ENCODE measurements at regions not wholly inside any gene's neighbourhood (a gene's known extent, or its start where the extent isn't known, plus 50 kb on each side); places are given as distances from the start of the nearest gene placed in this dataset.

DNA sequence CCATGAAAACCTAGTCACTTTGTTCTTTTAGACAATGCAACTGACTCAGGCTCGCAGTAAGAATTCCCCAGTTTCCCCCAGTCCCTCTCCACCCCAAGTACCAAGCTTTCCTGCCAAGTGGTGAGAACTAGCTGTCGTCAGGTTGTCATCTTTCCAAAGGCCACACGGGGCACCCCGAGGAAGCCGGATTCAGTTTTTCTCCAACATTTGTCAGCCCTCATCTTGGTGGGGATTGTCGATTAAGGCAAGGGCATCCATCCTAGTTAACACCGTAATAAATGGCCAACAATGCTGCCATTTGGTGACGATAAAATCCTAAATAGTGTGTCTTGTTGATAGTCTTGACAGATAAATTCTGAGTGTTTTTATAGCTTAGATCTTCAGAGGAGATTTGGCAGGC is 55.9 kb upstream of the PROX1 start:
- no peaks in the 10 kb centered on the region for H3K36me3 ChIP-seq
- H3K27me3 ChIP-seq = no peaks in the 10 kb centered on the region
- H3K9me3 ChIP-seq = peaks cover 0 to under 1% of the 10 kb centered on the region in 2 donors
- TF ChIP-seq, protein P1, sequence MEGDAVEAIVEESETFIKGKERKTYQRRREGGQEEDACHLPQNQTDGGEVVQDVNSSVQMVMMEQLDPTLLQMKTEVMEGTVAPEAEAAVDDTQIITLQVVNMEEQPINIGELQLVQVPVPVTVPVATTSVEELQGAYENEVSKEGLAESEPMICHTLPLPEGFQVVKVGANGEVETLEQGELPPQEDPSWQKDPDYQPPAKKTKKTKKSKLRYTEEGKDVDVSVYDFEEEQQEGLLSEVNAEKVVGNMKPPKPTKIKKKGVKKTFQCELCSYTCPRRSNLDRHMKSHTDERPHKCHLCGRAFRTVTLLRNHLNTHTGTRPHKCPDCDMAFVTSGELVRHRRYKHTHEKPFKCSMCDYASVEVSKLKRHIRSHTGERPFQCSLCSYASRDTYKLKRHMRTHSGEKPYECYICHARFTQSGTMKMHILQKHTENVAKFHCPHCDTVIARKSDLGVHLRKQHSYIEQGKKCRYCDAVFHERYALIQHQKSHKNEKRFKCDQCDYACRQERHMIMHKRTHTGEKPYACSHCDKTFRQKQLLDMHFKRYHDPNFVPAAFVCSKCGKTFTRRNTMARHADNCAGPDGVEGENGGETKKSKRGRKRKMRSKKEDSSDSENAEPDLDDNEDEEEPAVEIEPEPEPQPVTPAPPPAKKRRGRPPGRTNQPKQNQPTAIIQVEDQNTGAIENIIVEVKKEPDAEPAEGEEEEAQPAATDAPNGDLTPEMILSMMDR (IDR thresholded peaks at IDR 0.05) = no peak
- DNase-seq (no peak), ATAC-seq (no peak)
- H3K27ac ChIP-seq = no peak overlapping the region
- H3K4me3 ChIP-seq = no peak overlapping the region
- intact Hi-C loops (cut with DNase I) = no loop called here
- no peaks in the 10 kb centered on the region for H3K4me1 ChIP-seq

DNA sequence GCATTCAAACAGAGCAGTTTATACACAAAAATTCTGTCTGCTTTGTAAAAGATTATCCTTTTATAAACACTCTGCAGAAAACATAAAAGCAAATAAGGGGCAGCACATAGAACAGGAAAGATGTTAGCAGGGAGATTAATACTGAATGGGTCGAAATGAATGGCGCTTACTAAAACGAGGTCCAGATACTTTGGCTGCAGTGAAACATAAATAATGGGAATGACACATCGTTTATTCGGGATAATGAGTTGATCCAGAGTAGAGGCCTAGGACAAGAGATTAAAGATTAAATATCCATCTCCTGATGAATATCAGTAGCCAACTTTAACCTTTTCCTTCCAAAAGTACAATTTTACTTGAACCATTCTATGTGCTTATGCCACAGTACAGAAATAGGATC is 54.4 kb upstream of the PROX1 start:
- no peak overlapping the region for H3K4me3 ChIP-seq
- no peak overlapping the region for H3K27ac ChIP-seq
- TF ChIP-seq, protein P1 (IDR thresholded peaks at IDR 0.05) = no peak
- DNase-seq (no peak), ATAC-seq (no peak)
- no peaks in the 10 kb centered on the region for H3K36me3 ChIP-seq
- H3K4me1 ChIP-seq = no peaks in the 10 kb centered on the region
- peaks cover 0 to 2% of the 10 kb centered on the region in 2 donors for H3K9me3 ChIP-seq
- H3K27me3 ChIP-seq = no peaks in the 10 kb centered on the region
- intact Hi-C loops (cut with DNase I) = no loop called here

DNA sequence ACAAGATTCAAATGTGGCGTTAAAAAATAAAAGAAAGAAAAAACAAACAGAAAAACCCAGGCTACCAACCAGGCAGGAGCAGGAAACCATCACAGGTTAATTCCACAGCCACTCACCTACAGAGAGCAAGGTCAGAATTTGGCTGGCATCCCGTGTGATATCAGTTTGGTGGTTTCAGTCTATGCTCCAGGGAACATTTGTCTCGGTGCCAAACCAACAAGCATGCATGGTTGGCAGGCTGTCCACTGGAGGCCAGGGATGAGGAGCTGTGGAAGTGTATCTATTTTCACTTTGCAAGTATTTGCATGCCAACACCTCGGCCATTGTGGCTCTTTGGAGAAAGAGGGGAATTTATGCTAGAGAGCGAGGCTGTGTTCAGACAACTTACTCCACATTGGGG is 53.1 kb upstream of the PROX1 start:
- Histone ChIP-seq H3K4me3 (no peak overlapping the region), H3K27ac (no peak overlapping the region), H3K9me3 (peaks cover 0 to 2% of the 10 kb centered on the region in 2 donors), H3K27me3 (no peaks in the 10 kb centered on the region), H3K36me3 (no peaks in the 10 kb centered on the region), H3K4me1 (no peaks in the 10 kb centered on the region)
- intact Hi-C loops (cut with DNase I) = no loop called here
- peak in 1 of 4 donors; percentile 52 for DNase-seq
- ATAC-seq = peak; percentile 86
- TF ChIP-seq, protein P1 (IDR thresholded peaks at IDR 0.05) = no peak

DNA sequence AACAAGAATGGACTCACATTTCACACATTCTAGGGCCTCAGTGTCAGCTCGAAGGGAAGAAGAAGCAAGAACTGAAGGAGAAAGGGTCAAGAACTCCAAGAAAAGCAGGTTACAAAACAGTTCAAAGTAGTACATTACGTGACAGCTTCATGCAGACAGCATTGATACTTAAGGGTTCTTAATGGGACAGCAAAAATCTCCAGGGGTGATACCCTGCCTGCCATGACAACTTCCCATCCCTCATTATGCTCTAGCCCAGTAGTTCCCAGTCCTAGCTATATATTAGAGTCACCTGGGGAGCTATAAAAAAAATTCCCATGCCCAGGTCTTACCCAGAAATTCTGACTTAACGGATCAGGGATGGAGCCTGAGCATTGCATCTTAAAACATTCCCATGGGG is 51.2 kb upstream of the PROX1 start:
- H3K36me3 ChIP-seq = no peaks in the 10 kb centered on the region
- no peak overlapping the region for H3K4me3 ChIP-seq
- H3K27me3 ChIP-seq = no peaks in the 10 kb centered on the region
- no peak overlapping the region for H3K27ac ChIP-seq
- no peak for ATAC-seq
- TF ChIP-seq, protein P1 (IDR thresholded peaks at IDR 0.05) = no peak
- H3K9me3 ChIP-seq = peaks cover 0 to 2% of the 10 kb centered on the region in 2 donors
- no peak for DNase-seq
- no peaks in the 10 kb centered on the region for H3K4me1 ChIP-seq
- intact Hi-C loops (cut with DNase I) = no loop called here

Measured in left lung (tissue), 4 donors.